ENCODE measurements at regions not wholly inside any gene's neighbourhood (a gene's known extent, or its start where the extent isn't known, plus 50 kb on each side); places are given as distances from the start of the nearest gene placed in this dataset.

GRCh38 chr11:119489087-119489486 is 66.1 kb upstream of the THY1 start:
- no peak for DNase-seq

- no peak for DNase-seq
Observed at GRCh38 chr11:119488256-119488995, 65.5 kb upstream of the THY1 start.

GRCh38 chr11:119486691-119487259 is 63.8 kb upstream of the THY1 start:
- DNase-seq = no peak

GRCh38 chr11:119486016-119486415 is 63.0 kb upstream of the THY1 start:
- DNase-seq = no peak

- no peak for DNase-seq
Observed at GRCh38 chr11:119484741-119485605, 62.0 kb upstream of the THY1 start.

- DNase-seq = peak; percentile 23
Observed at GRCh38 chr11:119483881-119484371, 61.0 kb upstream of the THY1 start.

- no peak for DNase-seq
Observed at GRCh38 chr11:119483341-119483880, 60.4 kb upstream of the THY1 start.

- DNase-seq = no peak
Observed at GRCh38 chr11:119482521-119483011, 59.6 kb upstream of the THY1 start.

- DNase-seq = peak; percentile 70
Observed at GRCh38 chr11:119481667-119482400, 58.9 kb upstream of the THY1 start.

- peak; percentile 91 for DNase-seq
Observed at GRCh38 chr11:119481021-119481666, 58.2 kb upstream of the THY1 start.

GRCh38 chr11:119480380-119481020 is 57.5 kb upstream of the THY1 start:
- DNase-seq = no peak

GRCh38 chr11:119479685-119480275 is 56.8 kb upstream of the THY1 start:
- DNase-seq = no peak

- no peak for DNase-seq
Observed at GRCh38 chr11:119478711-119479285, 55.8 kb upstream of the THY1 start.

- no peak for DNase-seq
Observed at GRCh38 chr11:119476666-119477331, 53.8 kb upstream of the THY1 start.

- no peak for DNase-seq
Observed at GRCh38 chr11:119476038-119476437, 53.1 kb upstream of the THY1 start.

GRCh38 chr11:119474682-119475596 is 52.0 kb upstream of the THY1 start:
- DNase-seq = peak; percentile 35

- no peak for DNase-seq
Observed at GRCh38 chr11:119473901-119474681, 51.1 kb upstream of the THY1 start.

GRCh38 chr11:119473226-119473625 is 50.3 kb upstream of the THY1 start:
- no peak for DNase-seq

All from DMS79 (cell line).